OCI-LY3 (cell line): ENCODE measurements at regions not wholly inside any gene's neighbourhood (a gene's known extent, or its start where the extent isn't known, plus 50 kb on each side); places are given as distances from the start of the nearest gene placed in this dataset.

Experiments used
- H2AFZ ChIP-seq: fragments of 200-600, 300-600 bp; shearing (Covaris generic); 2 replicates; pipeline ENCODE4 v1.6.0; 2014; ENCODE audit warnings: antibody characterized with exemption, low read depth, low read length
- H3K27ac ChIP-seq: fragments of 200-600, 300-600 bp; sonication (generic); 2 replicates; pipeline ENCODE4 v1.5.1; 2014; ENCODE audit warnings: mild to moderate bottlenecking, low read length, moderate library complexity, mixed read lengths
- H3K27me3 ChIP-seq: fragments of 200-600, 300-600 bp; sonication (generic); 2 replicates; pipeline ENCODE4 v1.6.1; 2014; ENCODE audit warnings: low read depth, low read length, mixed read lengths
- H3K36me3 ChIP-seq: fragments of 200-600, 300-600 bp; sonication (generic); replicated peaks from 2 replicates; pipeline ENCODE3; 2014; ENCODE audit warnings: low read depth, low read length, mixed read lengths
- H3K4me1 ChIP-seq: fragments of 300-600, 200-600 bp; sonication (generic); 2 replicates; pipeline ENCODE4 v1.6.1; 2014; ENCODE audit warnings: low read length, mixed read lengths
- H3K4me2 ChIP-seq: fragments of 200-600, 300-600 bp; sonication (generic); 2 replicates; pipeline ENCODE4 v1.6.1; 2014; ENCODE audit warnings: low read length, mixed read lengths
- H3K4me3 ChIP-seq: fragments of 300-600, 200-600 bp; sonication (generic); 2 replicates; pipeline ENCODE4 v1.5.1; 2014; ENCODE audit warnings: antibody characterized with exemption, mild to moderate bottlenecking, low read length, moderate library complexity
- H3K79me2 ChIP-seq: fragments of 300-600, 200-600 bp; shearing (Covaris generic); 2 replicates; pipeline ENCODE4 v1.6.1; 2014; ENCODE audit warnings: mild to moderate bottlenecking, low read length, mixed read lengths
- H3K9ac ChIP-seq: fragments of 300-600, 200-600 bp; shearing (Covaris generic); 2 replicates; pipeline ENCODE4 v1.6.0; 2014; ENCODE audit warnings: mild to moderate bottlenecking, low read length, moderate library complexity
- H3K9me3 ChIP-seq: fragments of 200-600, 300-600 bp; shearing (Covaris generic); 2 replicates; pipeline ENCODE4 v1.6.1; 2014; ENCODE audit warnings: low read length, mixed read lengths; ENCODE audit not compliant: insufficient read depth
- H4K20me1 ChIP-seq: fragments of 200-600, 300-600 bp; sonication (generic); 2 replicates; pipeline ENCODE4 v1.6.1; 2016; ENCODE audit warnings: low read length, mixed read lengths; ENCODE audit not compliant: insufficient read depth
- CTCF ChIP-seq: fragments of 200-600, 300-600 bp; sonication (generic); IDR thresholded peaks from 2 replicates; pipeline ENCODE4 v1.5.1; 2014; ENCODE audit warnings: antibody characterized with exemption, low read length, low read depth
- EZH2phosphoT487 ChIP-seq: fragments of 200-600 bp; shearing (Covaris generic); IDR thresholded peaks from 2 replicates; pipeline ENCODE4 v1.6.1; 2018; ENCODE audit warnings: antibody characterized with exemption, mixed run types, low read depth

GRCh38 chr13:60754211-60755090 lies 357.4 kb downstream of the TDRD3 start:
- H2AFZ ChIP-seq = no peak overlapping the region
- H3K4me3 ChIP-seq = no peak overlapping the region
- no peaks in the 10 kb centered on the region for H3K27me3 ChIP-seq
- H3K36me3 ChIP-seq = no peaks in the 10 kb centered on the region
- H3K9me3 ChIP-seq = no peaks in the 10 kb centered on the region
- TF ChIP-seq CTCF = no peak
- TF ChIP-seq EZH2phosphoT487 = no peak
- peaks cover 7% of the 10 kb centered on the region for H3K4me1 ChIP-seq
- H3K79me2 ChIP-seq = no peaks in the 10 kb centered on the region
- no peak overlapping the region for H3K27ac ChIP-seq
- H4K20me1 ChIP-seq = no peaks in the 10 kb centered on the region
- H3K9ac ChIP-seq = no peak overlapping the region
- H3K4me2 ChIP-seq = no peak overlapping the region

GRCh38 chr13:60753641-60754040 lies 356.6 kb downstream of the TDRD3 start:
- Histone ChIP-seq H3K9ac (no peak overlapping the region), H3K27me3 (no peaks in the 10 kb centered on the region), H3K27ac (no peak overlapping the region), H3K9me3 (no peaks in the 10 kb centered on the region), H4K20me1 (no peaks in the 10 kb centered on the region), H3K36me3 (no peaks in the 10 kb centered on the region), H2AFZ (no peak overlapping the region), H3K4me2 (no peak overlapping the region), H3K4me1 (peaks cover 7% of the 10 kb centered on the region), H3K4me3 (no peak overlapping the region), H3K79me2 (no peaks in the 10 kb centered on the region)
- TF ChIP-seq CTCF = no peak

GRCh38 chr13:60745343-60745742 lies 348.3 kb downstream of the TDRD3 start:
- H3K4me2 ChIP-seq = no peak overlapping the region
- H3K9ac ChIP-seq = no peak overlapping the region
- TF ChIP-seq EZH2phosphoT487 (no peak), CTCF (no peak)
- no peak overlapping the region for H3K27ac ChIP-seq
- H3K27me3 ChIP-seq = no peaks in the 10 kb centered on the region
- H3K9me3 ChIP-seq = no peaks in the 10 kb centered on the region
- no peak overlapping the region for H2AFZ ChIP-seq
- no peaks in the 10 kb centered on the region for H3K4me1 ChIP-seq
- no peaks in the 10 kb centered on the region for H3K36me3 ChIP-seq
- no peaks in the 10 kb centered on the region for H4K20me1 ChIP-seq
- H3K79me2 ChIP-seq = no peaks in the 10 kb centered on the region
- no peak overlapping the region for H3K4me3 ChIP-seq

- Histone ChIP-seq H3K9me3 (no peaks in the 10 kb centered on the region), H3K4me1 (no peaks in the 10 kb centered on the region), H3K36me3 (no peaks in the 10 kb centered on the region), H3K79me2 (no peaks in the 10 kb centered on the region), H3K27ac (no peak overlapping the region), H3K27me3 (no peaks in the 10 kb centered on the region), H2AFZ (no peak overlapping the region), H3K9ac (no peak overlapping the region), H3K4me2 (no peak overlapping the region), H3K4me3 (no peak overlapping the region), H4K20me1 (no peaks in the 10 kb centered on the region)
- TF ChIP-seq CTCF (no peak), EZH2phosphoT487 (no peak)
These were observed 336.9 kb downstream of the TDRD3 start for GRCh38 chr13:60733933-60734332.
